Esophagus squamous epithelium (tissue), 4 donors: ENCODE measurements at regions not wholly inside any gene's neighbourhood (a gene's known extent, or its start where the extent isn't known, plus 50 kb on each side); places are given as distances from the start of the nearest gene placed in this dataset.

Experiments
- POLR2A ChIP-seq, 4 donors: fragments of 450-650 bp; IDR thresholded peaks; one replicate each; pipeline ENCODE4 v1.6.1; 2017; ENCODE audit warnings: antibody characterized with exemption in 4 of 4, mild to moderate bottlenecking in 4 of 4, moderate library complexity in 3 of 4
- TF ChIP-seq, protein P1 (sequence below), 6 experiments: fragments of 450-650 bp in 4 of 6; fragments of 200-600 bp in 2 of 6; sonication (generic) in 2 of 6; IDR thresholded peaks; one replicate each; pipeline ENCODE4 v1.5.1; 2016 to 2019; ENCODE audit warnings: antibody characterized with exemption in 6 of 6, mild to moderate bottlenecking in 4 of 6, moderate library complexity in 4 of 6

DNA sequence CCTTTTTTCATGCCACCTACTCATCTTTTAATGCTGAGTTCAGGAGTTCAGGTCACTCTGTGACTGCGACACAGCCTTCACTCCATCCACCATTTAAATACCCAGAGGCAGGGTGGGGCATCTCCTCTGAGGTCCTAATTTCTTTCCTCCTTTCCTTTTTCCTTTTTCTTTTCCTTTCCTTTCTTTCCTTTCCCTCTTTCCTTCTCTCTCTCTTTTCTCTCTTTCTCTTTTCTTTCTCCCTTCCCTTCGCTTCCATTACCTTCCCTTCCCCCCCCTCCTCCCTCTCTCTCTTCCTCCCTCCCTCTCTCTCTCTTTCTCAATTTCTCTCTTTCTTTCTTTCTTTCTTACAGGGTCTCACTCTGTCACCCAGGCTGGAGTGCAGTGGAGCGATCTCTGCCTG is 145.9 kb upstream of the SVIL start:
- no peak for TF ChIP-seq POLR2A (IDR thresholded peaks at IDR 0.05)
- TF ChIP-seq, protein P1, sequence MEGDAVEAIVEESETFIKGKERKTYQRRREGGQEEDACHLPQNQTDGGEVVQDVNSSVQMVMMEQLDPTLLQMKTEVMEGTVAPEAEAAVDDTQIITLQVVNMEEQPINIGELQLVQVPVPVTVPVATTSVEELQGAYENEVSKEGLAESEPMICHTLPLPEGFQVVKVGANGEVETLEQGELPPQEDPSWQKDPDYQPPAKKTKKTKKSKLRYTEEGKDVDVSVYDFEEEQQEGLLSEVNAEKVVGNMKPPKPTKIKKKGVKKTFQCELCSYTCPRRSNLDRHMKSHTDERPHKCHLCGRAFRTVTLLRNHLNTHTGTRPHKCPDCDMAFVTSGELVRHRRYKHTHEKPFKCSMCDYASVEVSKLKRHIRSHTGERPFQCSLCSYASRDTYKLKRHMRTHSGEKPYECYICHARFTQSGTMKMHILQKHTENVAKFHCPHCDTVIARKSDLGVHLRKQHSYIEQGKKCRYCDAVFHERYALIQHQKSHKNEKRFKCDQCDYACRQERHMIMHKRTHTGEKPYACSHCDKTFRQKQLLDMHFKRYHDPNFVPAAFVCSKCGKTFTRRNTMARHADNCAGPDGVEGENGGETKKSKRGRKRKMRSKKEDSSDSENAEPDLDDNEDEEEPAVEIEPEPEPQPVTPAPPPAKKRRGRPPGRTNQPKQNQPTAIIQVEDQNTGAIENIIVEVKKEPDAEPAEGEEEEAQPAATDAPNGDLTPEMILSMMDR (IDR thresholded peaks at IDR 0.05) = no peak
